Fibroblast of lung (primary cell): ENCODE measurements at regions not wholly inside any gene's neighbourhood (a gene's known extent, or its start where the extent isn't known, plus 50 kb on each side); places are given as distances from the start of the nearest gene placed in this dataset.
A peak's percentile ranks its signal among the peaks of the same experiment; 100 is the strongest.

Experiments
- DNase-seq, 2 donors: peaks; one replicate each; pipeline versions ENCODE4 v3.0.0 to v3.0.0-alpha.2; 2010; ENCODE audit warnings: low read depth in 2 of 2
- H2AFZ ChIP-seq: 2 replicates; pipeline ENCODE4 v1.5.1; 2012; ENCODE audit warnings: low read length, control low read depth, inconsistent platforms
- H3K27ac ChIP-seq: 2 replicates; pipeline ENCODE4 v1.5.1; 2011; ENCODE audit warnings: low read length, control low read depth; ENCODE audit not compliant: insufficient read depth
- H3K27me3 ChIP-seq: 2 replicates; pipeline ENCODE4 v1.5.1; 2011; ENCODE audit warnings: mild to moderate bottlenecking, low read length; ENCODE audit not compliant: control insufficient read depth, insufficient read depth
- H3K36me3 ChIP-seq: 2 replicates; pipeline ENCODE4 v1.5.1; 2011; ENCODE audit warnings: low read length; ENCODE audit not compliant: control insufficient read depth, insufficient read depth
- H3K4me1 ChIP-seq: 2 replicates; pipeline ENCODE4 v1.5.1; 2011; ENCODE audit warnings: low read length; ENCODE audit not compliant: control insufficient read depth, insufficient read depth; ENCODE audit errors: extremely low read depth
- H3K4me2 ChIP-seq: 2 replicates; pipeline ENCODE4 v1.5.1; 2011; ENCODE audit warnings: low read length, control low read depth; ENCODE audit not compliant: insufficient read depth; ENCODE audit errors: extremely low read depth
- H3K4me3 ChIP-seq, 4 experiments: fragments of 200-600 bp in 1 of 4; sonication (generic) in 1 of 4; replicated peaks in 1 of 4; 2 replicates each; pipeline ENCODE4 v1.5.1; 2011 to 2016; ENCODE audit warnings: low read length in 4 of 4, low read depth in 3 of 4, mild to moderate bottlenecking in 3 of 4, control low read depth in 2 of 4, inconsistent platforms in 1 of 4, mixed read lengths in 1 of 4; ENCODE audit not compliant: insufficient read depth in 1 of 4; ENCODE audit errors: control extremely low read depth in 1 of 4
- H3K79me2 ChIP-seq: 2 replicates; pipeline ENCODE4 v1.5.1; 2012; ENCODE audit warnings: mild to moderate bottlenecking, low read length, inconsistent platforms; ENCODE audit not compliant: control insufficient read depth, insufficient read depth
- H3K9ac ChIP-seq: 2 replicates; pipeline ENCODE4 v1.5.1; 2011; ENCODE audit warnings: mild to moderate bottlenecking, low read length, control low read depth; ENCODE audit not compliant: insufficient read depth
- H3K9me3 ChIP-seq: 2 replicates; pipeline ENCODE4 v1.5.1; 2012; ENCODE audit warnings: low read depth, low read length; ENCODE audit not compliant: control insufficient read depth, insufficient read depth
- H4K20me1 ChIP-seq: 2 replicates; pipeline ENCODE4 v1.5.1; 2011; ENCODE audit warnings: low read length; ENCODE audit not compliant: control insufficient read depth, insufficient read depth; ENCODE audit errors: extremely low read depth
- CTCF ChIP-seq, 2 donors: IDR thresholded peaks in 1 of 2; conservative IDR thresholded peaks in 1 of 2; 1 replicate in 1 of 2; 2 replicates in 1 of 2; pipeline ENCODE4 v1.5.1; 2011 to 2012; ENCODE audit warnings: low read length in 2 of 2, control low read depth in 1 of 2, inconsistent platforms in 1 of 2, low read depth in 1 of 2, mild to moderate bottlenecking in 1 of 2
- EZH2 ChIP-seq: IDR thresholded peaks from 2 replicates; pipeline ENCODE4 v1.5.1; 2012; ENCODE audit warnings: low read length, control low read depth, mild to moderate bottlenecking; ENCODE audit errors: missing control alignments

GRCh38 chr3:187954516-187954872 is 199.5 kb upstream of the LPP start:
- peak overlapping the region; percentile 80 for H3K27ac ChIP-seq
- no peaks in the 10 kb centered on the region for H3K9me3 ChIP-seq
- H3K4me2 ChIP-seq, result peak overlapping the region; percentile 48
- TF ChIP-seq CTCF (conservative IDR thresholded peaks at IDR 0.05 in 1 of 2, IDR thresholded peaks at IDR 0.05 in 1 of 2; ENCODE audit: low read depth in 1 of 2, low read length in 2 of 2), result no peak
- no peak for TF ChIP-seq EZH2
- no peaks in the 10 kb centered on the region for H3K27me3 ChIP-seq
- no peak overlapping the region for H3K9ac ChIP-seq
- no peak overlapping the region for H2AFZ ChIP-seq
- DNase-seq, result no peak
- no peak overlapping the region for H3K4me3 ChIP-seq
- H3K4me1 ChIP-seq, result peaks cover 15% of the 10 kb centered on the region
- H4K20me1 ChIP-seq, result no peaks in the 10 kb centered on the region
- H3K79me2 ChIP-seq, result no peaks in the 10 kb centered on the region
- H3K36me3 ChIP-seq, result no peaks in the 10 kb centered on the region

- Histone ChIP-seq H3K27me3 (no peaks in the 10 kb centered on the region), H3K27ac (peak overlapping the region; percentile 80), H4K20me1 (no peaks in the 10 kb centered on the region), H3K9me3 (no peaks in the 10 kb centered on the region), H3K4me1 (peaks cover 15% of the 10 kb centered on the region), H3K36me3 (no peaks in the 10 kb centered on the region), H3K4me3 (no peak overlapping the region), H3K4me2 (peak overlapping the region; percentile 48), H2AFZ (no peak overlapping the region), H3K79me2 (no peaks in the 10 kb centered on the region), H3K9ac (no peak overlapping the region)
- TF ChIP-seq CTCF (conservative IDR thresholded peaks at IDR 0.05 in 1 of 2, IDR thresholded peaks at IDR 0.05 in 1 of 2; ENCODE audit: low read depth in 1 of 2, low read length in 2 of 2), result no peak
- peak; percentile 90 to 99 for DNase-seq
Measured at GRCh38 chr3:187954873-187955586, 198.9 kb upstream of the LPP start.

- Histone ChIP-seq H3K9me3 (no peaks in the 10 kb centered on the region), H3K4me1 (peaks cover 15% of the 10 kb centered on the region), H3K27me3 (no peaks in the 10 kb centered on the region), H3K4me3 (no peak overlapping the region), H3K36me3 (no peaks in the 10 kb centered on the region), H3K79me2 (no peaks in the 10 kb centered on the region), H4K20me1 (no peaks in the 10 kb centered on the region), H3K4me2 (peak overlapping the region; percentile 1), H2AFZ (no peak overlapping the region), H3K27ac (peak overlapping the region; percentile 5), H3K9ac (no peak overlapping the region)
- no peak for TF ChIP-seq EZH2
- DNase-seq, result no peak
Measured at GRCh38 chr3:187955587-187955952, 198.4 kb upstream of the LPP start.
